OCI-LY1 (cell line): ENCODE measurements at regions not wholly inside any gene's neighbourhood (a gene's known extent, or its start where the extent isn't known, plus 50 kb on each side); places are given as distances from the start of the nearest gene placed in this dataset.

Experiments
- CTCF ChIP-seq: fragments of 200-600 bp; sonication (generic), shearing (Covaris generic); IDR thresholded peaks from 2 replicates; pipeline ENCODE4 v1.5.1; 2017; ENCODE audit warnings: mild to moderate bottlenecking, antibody characterized with exemption, low read length, moderate library complexity, mixed read lengths
- EZH2 ChIP-seq: fragments of 200-600 bp; sonication (generic), shearing (Covaris generic); IDR thresholded peaks from 2 replicates; pipeline ENCODE4 v1.8.0; 2017; ENCODE audit warnings: borderline replicate concordance, mixed run types, mild to moderate bottlenecking, antibody characterized with exemption, low read length, moderate library complexity, mixed read lengths

- TF ChIP-seq CTCF (no peak), EZH2 (no peak)
Observed at GRCh38 chrX:149365552-149365951, 139.6 kb downstream of the IDS start.
